Skeletal muscle satellite cell (primary cell): ENCODE measurements at regions not wholly inside any gene's neighbourhood (a gene's known extent, or its start where the extent isn't known, plus 50 kb on each side); places are given as distances from the start of the nearest gene placed in this dataset.

Experiments
- H3K27me3 ChIP-seq: 2 replicates; pipeline ENCODE4 v1.7.0; 2013; ENCODE audit warnings: low read length; ENCODE audit not compliant: control insufficient read depth, insufficient read depth
- H3K36me3 ChIP-seq: 2 replicates; pipeline ENCODE4 v1.7.0; 2013; ENCODE audit warnings: mild to moderate bottlenecking, control low read depth, low read length; ENCODE audit not compliant: insufficient read depth
- H3K4me1 ChIP-seq: 2 replicates; pipeline ENCODE4 v1.7.0; 2013; ENCODE audit warnings: low read length; ENCODE audit not compliant: control insufficient read depth, insufficient read depth
- H3K4me2 ChIP-seq: 2 replicates; pipeline ENCODE4 v1.7.0; 2013; ENCODE audit warnings: mild to moderate bottlenecking, low read length
- H3K4me3 ChIP-seq: 2 replicates; pipeline ENCODE4 v1.7.0; 2013; ENCODE audit warnings: low read length
- H3K9ac ChIP-seq: 2 replicates; pipeline ENCODE4 v1.7.0; 2013; ENCODE audit warnings: mild to moderate bottlenecking, low read depth, low read length, moderate library complexity
- H3K9me3 ChIP-seq: replicated peaks from 2 replicates; pipeline ENCODE4 v1.7.0; 2013; ENCODE audit warnings: mild to moderate bottlenecking, control low read depth, low read length

DNA sequence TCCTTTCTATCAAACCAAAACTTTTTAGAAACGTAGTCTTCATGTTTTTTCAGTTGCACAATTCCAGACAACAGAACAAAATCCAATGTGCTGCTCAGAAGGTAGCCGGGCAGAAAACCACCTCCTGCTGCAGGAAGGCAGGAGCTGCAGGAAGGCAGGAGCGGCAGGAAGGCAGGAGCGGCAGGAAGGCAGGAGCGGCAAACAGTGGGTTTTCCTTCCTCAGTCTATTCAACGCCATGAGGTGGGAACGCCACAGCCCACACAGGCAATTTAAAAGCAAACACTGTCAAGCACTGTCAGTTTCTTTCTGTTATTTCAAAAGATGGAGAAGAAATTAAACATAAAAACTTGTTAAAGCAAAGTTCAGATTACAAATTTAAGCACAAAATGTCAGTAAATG is 601.2 kb upstream of the SALL3 start:
- H3K4me2 ChIP-seq = no peak overlapping the region
- no peak overlapping the region for H3K9ac ChIP-seq
- H3K4me1 ChIP-seq = no peaks in the 10 kb centered on the region
- H3K4me3 ChIP-seq = no peak overlapping the region
- H3K36me3 ChIP-seq = no peaks in the 10 kb centered on the region
- H3K27me3 ChIP-seq = no peaks in the 10 kb centered on the region
- H3K9me3 ChIP-seq = peaks cover 15% of the 10 kb centered on the region

DNA sequence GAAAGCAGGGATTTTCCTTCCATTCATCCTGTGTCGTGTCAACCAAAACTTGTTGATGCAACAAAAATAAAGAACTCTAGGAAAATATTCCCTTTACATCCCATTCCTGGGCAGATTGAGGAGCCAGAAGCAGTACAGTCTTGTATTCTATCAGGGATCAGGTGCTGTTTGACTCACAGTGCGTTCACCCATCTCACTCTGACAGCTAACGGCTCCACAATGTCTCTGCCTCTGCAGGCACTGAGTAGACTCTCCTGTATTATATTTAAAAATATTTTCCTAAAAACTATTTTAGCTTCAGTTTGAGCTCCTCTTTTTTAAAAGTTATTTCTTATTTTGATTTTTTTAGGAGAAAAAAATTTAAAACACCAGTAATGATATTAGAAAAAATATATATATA is 600.6 kb upstream of the SALL3 start:
- Histone ChIP-seq H3K9ac (no peak overlapping the region), H3K4me2 (no peak overlapping the region), H3K4me3 (no peak overlapping the region), H3K36me3 (no peaks in the 10 kb centered on the region), H3K9me3 (peaks cover 15% of the 10 kb centered on the region), H3K27me3 (no peaks in the 10 kb centered on the region), H3K4me1 (no peaks in the 10 kb centered on the region)

- no peaks in the 10 kb centered on the region for H3K36me3 ChIP-seq
- H3K27me3 ChIP-seq = no peaks in the 10 kb centered on the region
- H3K9me3 ChIP-seq = peaks cover 14% of the 10 kb centered on the region
- H3K4me2 ChIP-seq = no peak overlapping the region
- H3K4me3 ChIP-seq = no peak overlapping the region
- no peak overlapping the region for H3K9ac ChIP-seq
- no peaks in the 10 kb centered on the region for H3K4me1 ChIP-seq
Observed at GRCh38 chr18:78390348-78390951, 589.2 kb upstream of the SALL3 start.

DNA sequence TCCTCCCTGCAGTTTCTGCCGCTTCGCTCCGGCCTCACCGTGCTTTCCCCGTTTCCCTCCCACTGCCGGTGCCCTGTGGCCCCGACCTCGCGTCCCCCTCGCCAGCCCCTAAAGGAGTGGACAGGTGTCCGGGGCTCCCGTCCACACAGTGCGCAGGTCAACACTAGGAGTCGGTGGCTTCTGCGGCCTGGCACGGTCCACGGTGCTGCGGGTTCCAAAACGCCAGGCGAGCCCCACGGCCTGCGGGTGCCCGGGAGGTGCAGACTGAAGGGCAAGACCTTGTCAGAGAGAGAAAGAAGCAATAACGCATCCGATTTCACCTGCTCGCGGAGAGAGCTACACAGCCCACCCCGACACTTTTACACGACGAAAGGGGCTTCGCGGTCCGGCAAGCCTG is 588.7 kb upstream of the SALL3 start:
- Histone ChIP-seq H3K4me2 (no peak overlapping the region), H3K27me3 (no peaks in the 10 kb centered on the region), H3K4me3 (no peak overlapping the region), H3K9ac (no peak overlapping the region), H3K4me1 (no peaks in the 10 kb centered on the region), H3K9me3 (peaks cover 14% of the 10 kb centered on the region), H3K36me3 (no peaks in the 10 kb centered on the region)

- Histone ChIP-seq H3K27me3 (no peaks in the 10 kb centered on the region), H3K4me3 (no peak overlapping the region), H3K36me3 (no peaks in the 10 kb centered on the region), H3K9ac (no peak overlapping the region), H3K4me2 (no peak overlapping the region), H3K4me1 (no peaks in the 10 kb centered on the region), H3K9me3 (peaks cover 13% of the 10 kb centered on the region)
Observed at GRCh38 chr18:78393086-78393862, 586.3 kb upstream of the SALL3 start.

DNA sequence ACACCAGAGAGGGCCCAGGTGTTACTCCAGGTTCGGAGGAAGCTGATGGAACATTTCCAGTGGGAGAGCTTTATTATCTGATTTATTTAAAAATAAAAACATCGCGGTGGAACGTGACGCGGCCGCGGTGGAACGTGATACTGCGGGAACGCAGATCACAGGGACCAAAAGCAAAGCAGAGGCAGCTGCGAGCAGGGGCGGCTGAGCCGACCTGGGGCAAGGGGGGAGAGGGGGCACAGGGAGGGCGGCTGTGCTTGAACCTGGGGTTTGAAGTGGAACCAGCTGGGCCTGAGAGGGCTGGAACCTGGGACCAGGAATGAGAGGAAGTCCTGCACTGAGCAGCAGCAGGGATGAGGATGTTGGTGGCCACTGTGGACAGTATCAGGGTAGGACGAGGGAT is 583.5 kb upstream of the SALL3 start:
- H3K9ac ChIP-seq = no peak overlapping the region
- H3K27me3 ChIP-seq = no peaks in the 10 kb centered on the region
- H3K36me3 ChIP-seq = no peaks in the 10 kb centered on the region
- peaks cover 19% of the 10 kb centered on the region for H3K9me3 ChIP-seq
- no peak overlapping the region for H3K4me2 ChIP-seq
- no peak overlapping the region for H3K4me3 ChIP-seq
- no peaks in the 10 kb centered on the region for H3K4me1 ChIP-seq

DNA sequence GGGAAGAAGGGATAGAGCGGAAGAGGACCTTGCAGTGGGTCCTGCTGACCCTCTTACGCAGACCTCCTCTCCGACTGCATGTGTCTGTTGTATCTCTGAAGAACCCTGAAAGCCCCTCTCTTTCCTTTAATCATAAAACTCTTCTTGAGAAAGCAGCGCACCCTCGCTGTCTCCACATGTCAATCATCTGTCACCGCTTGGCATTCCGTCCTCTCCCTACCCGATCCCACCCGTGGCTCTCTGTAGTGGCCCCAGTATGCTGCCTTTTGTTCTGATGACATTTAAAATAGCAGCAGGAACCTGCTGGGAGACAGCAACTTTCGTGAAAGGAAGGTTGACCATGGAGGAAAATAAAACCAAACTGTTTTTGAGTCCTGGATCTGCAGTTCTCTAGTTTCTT is 582.9 kb upstream of the SALL3 start:
- H3K9me3 ChIP-seq = peaks cover 22% of the 10 kb centered on the region
- H3K4me3 ChIP-seq = no peak overlapping the region
- H3K9ac ChIP-seq = no peak overlapping the region
- H3K4me2 ChIP-seq = no peak overlapping the region
- H3K27me3 ChIP-seq = no peaks in the 10 kb centered on the region
- H3K4me1 ChIP-seq = no peaks in the 10 kb centered on the region
- no peaks in the 10 kb centered on the region for H3K36me3 ChIP-seq

DNA sequence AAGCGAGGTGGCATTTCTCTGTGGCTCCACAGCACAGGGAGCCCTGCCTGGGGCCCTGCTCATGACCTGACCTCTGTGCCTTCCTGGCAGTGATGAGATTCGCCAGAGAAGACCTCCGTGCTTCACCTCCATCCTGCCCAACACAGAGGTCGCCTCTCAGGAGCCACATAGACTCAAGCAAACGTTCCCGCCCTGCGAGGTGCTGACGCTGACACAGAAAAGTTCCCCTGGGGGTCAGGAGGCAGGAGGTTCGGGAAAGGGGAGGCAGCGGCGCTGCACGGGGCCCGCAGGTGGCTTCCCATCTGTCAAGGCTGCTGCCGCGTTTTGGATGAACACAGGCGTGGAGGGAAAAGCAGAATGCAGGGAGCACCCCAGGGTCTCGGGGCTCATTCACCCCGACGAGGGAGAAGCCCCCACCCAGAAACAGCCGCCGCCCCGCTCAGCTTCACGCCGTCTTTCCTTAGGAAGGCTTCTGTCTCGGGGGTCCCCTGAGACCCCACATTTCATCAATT is 579.6 kb upstream of the SALL3 start:
- Histone ChIP-seq H3K4me3 (no peak overlapping the region), H3K27me3 (no peaks in the 10 kb centered on the region), H3K36me3 (no peaks in the 10 kb centered on the region), H3K9me3 (peaks cover 30% of the 10 kb centered on the region), H3K4me2 (no peak overlapping the region), H3K9ac (no peak overlapping the region), H3K4me1 (no peaks in the 10 kb centered on the region)

DNA sequence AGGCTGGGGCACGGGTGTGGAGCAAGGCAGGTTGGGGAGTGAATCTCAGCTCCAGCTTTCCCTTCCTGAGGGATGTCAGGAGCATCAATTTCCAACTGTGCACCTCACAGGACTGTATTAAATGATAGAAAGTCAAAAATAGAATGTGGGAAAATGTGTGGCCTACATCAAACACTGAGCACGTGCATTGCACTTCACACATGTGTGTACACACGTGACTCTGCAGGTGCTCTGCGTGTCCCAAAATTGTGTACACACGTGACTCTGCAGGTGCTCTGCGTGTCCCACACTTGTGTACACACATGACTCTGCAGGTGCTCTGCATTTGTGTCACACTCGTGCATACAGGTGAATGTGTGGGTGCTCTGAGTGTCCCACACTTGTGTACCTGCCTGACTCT is 577.2 kb upstream of the SALL3 start:
- no peak overlapping the region for H3K4me3 ChIP-seq
- no peaks in the 10 kb centered on the region for H3K27me3 ChIP-seq
- no peak overlapping the region for H3K9ac ChIP-seq
- no peaks in the 10 kb centered on the region for H3K4me1 ChIP-seq
- no peaks in the 10 kb centered on the region for H3K36me3 ChIP-seq
- H3K4me2 ChIP-seq = no peak overlapping the region
- peaks cover 28% of the 10 kb centered on the region for H3K9me3 ChIP-seq

GRCh38 chr18:78402966-78403365 is 576.7 kb upstream of the SALL3 start:
- Histone ChIP-seq H3K36me3 (no peaks in the 10 kb centered on the region), H3K4me3 (no peak overlapping the region), H3K9me3 (peaks cover 28% of the 10 kb centered on the region), H3K4me1 (no peaks in the 10 kb centered on the region), H3K9ac (no peak overlapping the region), H3K27me3 (no peaks in the 10 kb centered on the region), H3K4me2 (no peak overlapping the region)

GRCh38 chr18:78403371-78403770 is 576.2 kb upstream of the SALL3 start:
- no peaks in the 10 kb centered on the region for H3K4me1 ChIP-seq
- no peak overlapping the region for H3K4me3 ChIP-seq
- H3K9me3 ChIP-seq = peaks cover 28% of the 10 kb centered on the region
- no peaks in the 10 kb centered on the region for H3K27me3 ChIP-seq
- H3K4me2 ChIP-seq = no peak overlapping the region
- no peaks in the 10 kb centered on the region for H3K36me3 ChIP-seq
- H3K9ac ChIP-seq = no peak overlapping the region

DNA sequence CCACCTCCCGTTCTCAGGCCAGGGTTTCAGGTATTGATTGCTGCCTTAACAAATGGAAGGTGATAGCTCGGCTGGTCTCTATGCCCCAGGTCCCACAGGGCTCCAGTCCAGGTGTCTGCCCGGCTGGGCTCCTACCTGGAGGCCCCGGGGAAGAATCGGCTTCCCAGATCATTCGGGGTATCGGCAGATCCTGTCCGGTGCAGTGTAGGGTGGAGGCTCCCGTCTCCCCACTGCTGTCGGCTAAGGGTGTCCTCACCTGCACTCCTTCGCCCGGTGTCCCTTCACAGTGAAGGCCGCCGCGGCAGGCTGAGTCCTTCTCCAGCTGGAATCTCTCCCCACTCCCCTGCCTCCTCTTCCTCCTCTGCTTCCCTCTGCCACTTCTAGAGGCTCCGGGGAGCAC is 573.9 kb upstream of the SALL3 start:
- Histone ChIP-seq H3K27me3 (no peaks in the 10 kb centered on the region), H3K4me1 (no peaks in the 10 kb centered on the region), H3K4me2 (no peak overlapping the region), H3K36me3 (no peaks in the 10 kb centered on the region), H3K9me3 (peaks cover 35% of the 10 kb centered on the region), H3K9ac (no peak overlapping the region), H3K4me3 (no peak overlapping the region)
